ENCODE measurements at regions not wholly inside any gene's neighbourhood (a gene's known extent, or its start where the extent isn't known, plus 50 kb on each side); places are given as distances from the start of the nearest gene placed in this dataset.
"Not testable (repeated sequence)": the region's sequence is repeated elsewhere in the genome, so short reads cannot be mapped to it uniquely, and the experiment has no call there.

DNA sequence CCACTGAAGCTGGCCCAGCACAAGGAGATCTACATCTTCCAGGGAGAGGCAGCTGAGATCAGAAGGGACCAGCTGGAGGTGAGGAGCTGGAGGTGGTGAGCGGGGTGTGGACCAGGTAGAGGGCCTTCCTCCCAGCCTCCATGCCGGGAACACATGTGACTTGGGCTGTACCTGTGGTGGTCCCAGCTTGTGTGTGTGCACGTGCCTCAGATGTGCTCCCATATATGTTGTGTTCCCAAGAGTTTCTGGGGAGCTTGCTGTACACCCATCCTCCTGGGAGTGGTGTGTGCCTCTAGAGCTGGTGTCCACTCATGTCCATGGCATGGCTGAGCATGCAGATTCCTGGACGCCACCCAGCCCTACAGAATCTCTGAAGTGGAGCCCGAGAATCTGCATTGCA, 183.7 kb upstream of the AKAP13 start:
- H3K4me1 ChIP-seq (replicated peaks in 1 of 2); intact Hi-C loops (cut with DNase I); H3K36me3 ChIP-seq (replicated peaks in 1 of 2); H3K4me3 ChIP-seq; H3K9me3 ChIP-seq (replicated peaks in 1 of 3); H3K27me3 ChIP-seq; DNase-seq; H3K27ac ChIP-seq: not testable (repeated sequence)
- 85 to 89% methylated on average over 2 of the region's 5 CpGs; no CpG with 5 or more reads in 2 of the 4 donors for WGBS, 4 donors

GRCh38 chr15:85197582-85197981, 182.8 kb upstream of the AKAP13 start:
- H3K4me1 ChIP-seq (replicated peaks in 1 of 2); H3K9me3 ChIP-seq (replicated peaks in 1 of 3); H3K36me3 ChIP-seq (replicated peaks in 1 of 2); H3K4me3 ChIP-seq; H3K27me3 ChIP-seq; H3K27ac ChIP-seq; intact Hi-C loops (cut with DNase I); DNase-seq: not testable (repeated sequence)
- WGBS, 4 donors = no CpG with 5 or more reads among the region's 5 CpGs

DNA sequence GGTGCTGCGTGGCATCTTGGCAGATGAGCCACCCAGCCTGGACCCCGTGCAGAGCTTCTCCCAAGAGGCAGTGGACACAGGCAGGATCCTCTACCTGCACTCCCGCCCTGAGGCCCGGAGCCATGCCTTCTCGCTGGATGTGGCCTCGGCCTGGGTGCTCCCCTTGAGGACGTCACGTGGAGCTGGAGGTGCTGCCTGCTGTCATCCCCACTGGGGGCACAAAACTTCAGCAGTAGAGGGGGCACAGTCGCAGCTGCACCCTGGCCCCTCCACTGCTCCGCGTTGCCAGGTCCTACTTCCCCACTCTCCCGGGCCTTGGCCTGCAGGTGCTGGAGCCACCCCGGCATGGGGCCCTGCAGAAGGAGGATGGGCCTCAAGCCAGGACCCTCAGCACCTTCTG, 182.0 kb upstream of the AKAP13 start:
- H3K27me3 ChIP-seq; H3K9me3 ChIP-seq (replicated peaks in 1 of 3); H3K36me3 ChIP-seq (replicated peaks in 1 of 2); intact Hi-C loops (cut with DNase I); DNase-seq; H3K4me1 ChIP-seq (replicated peaks in 1 of 2); H3K4me3 ChIP-seq; H3K27ac ChIP-seq: not testable (repeated sequence)
- no CpG with 5 or more reads among the region's 13 CpGs for WGBS, 4 donors

GRCh38 chr15:85200215-85200614, 180.2 kb upstream of the AKAP13 start:
- H3K9me3 ChIP-seq (replicated peaks in 1 of 3); H3K27me3 ChIP-seq; DNase-seq; H3K4me3 ChIP-seq; H3K36me3 ChIP-seq (replicated peaks in 1 of 2); H3K27ac ChIP-seq; intact Hi-C loops (cut with DNase I); H3K4me1 ChIP-seq (replicated peaks in 1 of 2): not testable (repeated sequence)
- peak in 1 of 6 experiments; percentile 16 for TF ChIP-seq CTCF (IDR thresholded peaks at IDR 0.05)
- 0% methylated on average over 1 of the region's 9 CpGs; no CpG with 5 or more reads in 3 of the 4 donors for WGBS, 4 donors

- H3K27me3 ChIP-seq; H3K36me3 ChIP-seq (replicated peaks in 1 of 2); H3K9me3 ChIP-seq (replicated peaks in 1 of 3); H3K27ac ChIP-seq; DNase-seq; H3K4me3 ChIP-seq; H3K4me1 ChIP-seq (replicated peaks in 1 of 2); intact Hi-C loops (cut with DNase I): not testable (repeated sequence)
- 72 to 74% methylated on average over 5 to 6 of the region's 16 CpGs; no CpG with 5 or more reads in 2 of the 4 donors for WGBS, 4 donors
Observed at GRCh38 chr15:85201118-85201793, 179.1 kb upstream of the AKAP13 start.

- 87% methylated on average over 6 of the region's 16 CpGs; no CpG with 5 or more reads in 3 of the 4 donors for WGBS, 4 donors
- intact Hi-C loops (cut with DNase I); H3K4me1 ChIP-seq (replicated peaks in 1 of 2); H3K27ac ChIP-seq; H3K4me3 ChIP-seq; H3K36me3 ChIP-seq (replicated peaks in 1 of 2); H3K9me3 ChIP-seq (replicated peaks in 1 of 3); H3K27me3 ChIP-seq; DNase-seq: not testable (repeated sequence)
Observed at GRCh38 chr15:85204481-85204880, 175.9 kb upstream of the AKAP13 start.

DNA sequence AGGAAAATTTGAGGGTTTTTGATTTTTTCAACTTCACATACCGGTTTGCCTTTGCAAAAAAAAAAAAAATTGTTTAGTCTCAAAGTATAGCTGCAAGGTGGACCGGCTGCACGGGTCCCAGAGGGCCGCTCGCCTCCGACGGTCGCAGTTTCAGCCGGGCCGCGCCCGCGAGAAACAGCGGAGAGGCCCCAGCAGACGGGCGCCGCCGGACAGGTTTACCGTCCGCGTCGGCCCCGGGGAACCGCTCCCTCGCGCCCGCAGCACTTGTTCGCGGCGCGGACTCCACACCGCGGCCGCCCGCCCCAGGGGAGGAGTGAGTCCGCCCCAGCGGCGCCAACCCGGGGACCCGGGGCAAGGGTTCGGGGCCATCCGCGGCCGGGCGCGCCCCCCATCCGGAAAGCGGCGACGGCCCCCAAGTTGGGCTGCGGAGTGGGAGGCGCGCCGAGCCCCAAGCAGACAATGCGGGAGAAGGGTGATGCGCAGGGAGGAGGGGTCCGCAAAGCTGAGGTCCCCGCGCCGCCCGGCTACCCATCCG, 146.5 kb upstream of the AKAP13 start:
- H3K9me3 ChIP-seq (replicated peaks in 1 of 3); H3K27ac ChIP-seq; H3K4me1 ChIP-seq (replicated peaks in 1 of 2); H3K36me3 ChIP-seq (replicated peaks in 1 of 2); intact Hi-C loops (cut with DNase I); H3K27me3 ChIP-seq: not testable (repeated sequence)
- peak in 2 of 7 donors; percentile 1 to 22 for DNase-seq
- WGBS, 4 donors = 1 to 6% (median 2%) methylated on average over 14 to 42 of the region's 62 CpGs
- peak overlapping the region in 1 of 4 donors; percentile 67 for H3K4me3 ChIP-seq

DNA sequence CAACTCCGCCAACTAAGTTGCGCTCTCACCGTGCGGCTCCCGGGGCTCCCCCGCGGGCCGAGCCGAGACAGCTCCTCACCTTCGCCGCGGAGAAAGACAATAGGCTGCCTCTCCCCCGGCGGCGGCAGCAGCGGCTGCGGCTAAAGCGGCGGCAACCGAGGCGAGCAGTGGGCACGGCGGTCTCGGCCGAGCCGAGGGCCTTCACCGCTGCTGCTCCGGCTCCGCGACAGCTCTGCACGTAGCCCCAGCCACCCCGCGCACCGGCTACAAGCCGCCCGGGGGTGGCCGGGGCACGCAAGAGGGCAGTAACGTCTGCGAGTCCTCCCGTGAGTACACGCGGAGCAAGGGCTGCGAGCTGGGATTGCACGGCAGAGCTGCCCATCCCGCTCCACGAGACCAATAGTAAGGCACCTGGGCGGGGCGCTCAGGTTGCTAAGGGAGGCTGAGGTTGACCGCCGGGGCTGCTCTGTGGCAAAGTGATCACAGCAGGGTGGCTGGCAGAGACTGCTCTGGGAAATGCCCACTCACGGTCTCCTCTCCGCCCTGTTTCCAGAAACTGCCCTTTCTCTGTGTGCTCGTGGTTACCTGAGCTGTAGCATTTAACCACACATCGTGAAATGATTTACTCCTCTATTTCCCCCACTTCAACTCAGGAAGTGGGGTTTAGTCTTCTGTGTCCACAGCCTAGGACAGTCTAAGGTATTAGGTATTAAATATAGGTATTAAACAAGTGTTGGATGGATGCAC, 145.8 kb upstream of the AKAP13 start:
- H3K9me3 ChIP-seq (replicated peaks in 1 of 3); H3K4me1 ChIP-seq (replicated peaks in 1 of 2); H3K27ac ChIP-seq; H3K27me3 ChIP-seq; intact Hi-C loops (cut with DNase I); H3K4me3 ChIP-seq; H3K36me3 ChIP-seq (replicated peaks in 1 of 2): not testable (repeated sequence)
- DNase-seq = peak in 1 of 7 donors; percentile 11
- WGBS, 4 donors = 1% methylated on average over 13 of the region's 55 CpGs; no CpG with 5 or more reads in 3 of the 4 donors

GRCh38 chr15:85244056-85244455, 136.3 kb upstream of the AKAP13 start:
- intact Hi-C loops (cut with DNase I) = not testable (repeated sequence)

GRCh38 chr15:85250938-85251542, 129.4 kb upstream of the AKAP13 start:
- H3K4me1 ChIP-seq (replicated peaks in 1 of 2); H3K27me3 ChIP-seq; H3K27ac ChIP-seq; H3K4me3 ChIP-seq; intact Hi-C loops (cut with DNase I); H3K9me3 ChIP-seq (replicated peaks in 1 of 3); H3K36me3 ChIP-seq (replicated peaks in 1 of 2); DNase-seq: not testable (repeated sequence)
- 89 to 91% (median 90%) methylated on average over 3 to 8 of the region's 8 CpGs for WGBS, 4 donors

More at GRCh38 chr15:85244056-85244455, 136.3 kb upstream of the AKAP13 start:
- H3K27me3 ChIP-seq; H3K9me3 ChIP-seq (replicated peaks in 1 of 3); H3K27ac ChIP-seq; H3K4me3 ChIP-seq; H3K36me3 ChIP-seq (replicated peaks in 1 of 2); H3K4me1 ChIP-seq (replicated peaks in 1 of 2): not testable (repeated sequence)
- 17 to 44% methylated on average over 1 of the region's 1 CpG; no CpG with 5 or more reads in 2 of the 4 donors for WGBS, 4 donors
- peak in 5 of 7 donors; percentile 15 to 45 (median 40) for DNase-seq
